HG03159 (cell line): ENCODE measurements at regions not wholly inside any gene's neighbourhood (a gene's known extent, or its start where the extent isn't known, plus 50 kb on each side); places are given as distances from the start of the nearest gene placed in this dataset.
A peak's percentile ranks its signal among the peaks of the same experiment; 100 is the strongest.

Source experiments
- ATAC-seq: cut with Tn5 transposase; IDR thresholded peaks from one replicate; pipeline ENCODE4 v1.9.1; 2021; ENCODE audit warnings: mild to moderate bottlenecking, moderate library complexity; ENCODE audit not compliant: unreplicated experiment

DNA sequence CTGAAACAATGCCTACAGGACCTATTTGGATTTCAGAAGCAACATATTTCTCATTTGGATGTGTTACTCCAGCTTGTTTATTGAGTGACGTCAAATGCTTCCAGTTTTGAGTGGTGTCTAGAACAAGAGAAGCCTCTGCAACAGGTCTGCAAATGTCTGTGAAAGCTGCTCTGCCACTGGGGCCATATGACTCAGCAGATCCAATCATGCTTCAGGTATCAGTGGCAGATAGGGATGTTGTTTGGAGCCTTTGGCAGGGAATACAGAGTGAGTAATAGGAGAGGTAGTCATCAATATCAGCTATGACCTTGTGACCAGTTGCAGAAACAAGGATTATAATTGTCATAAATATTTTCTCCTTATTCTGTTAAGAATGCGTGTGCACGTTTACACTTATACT lies 141.1 kb upstream of the ZXDA start:
- no peak for ATAC-seq

DNA sequence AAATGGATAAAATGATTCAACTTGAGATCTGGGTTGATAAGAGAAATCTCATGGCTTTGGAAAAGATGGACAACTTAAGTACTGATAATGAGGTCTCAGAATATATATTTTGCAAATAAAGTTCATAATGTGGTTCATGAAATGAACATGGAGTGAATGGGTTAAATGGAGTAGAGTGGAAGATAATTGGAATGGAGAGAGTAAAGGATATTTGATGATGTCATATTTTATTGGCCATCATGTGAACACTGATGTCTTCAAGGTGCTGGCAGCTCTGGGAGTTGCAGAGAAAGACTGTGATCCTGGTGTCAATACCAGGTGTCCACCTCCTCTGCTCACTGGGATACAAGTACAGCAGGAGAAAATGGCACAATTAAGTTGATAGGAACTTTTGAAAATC lies 133.9 kb upstream of the ZXDA start:
- no peak for ATAC-seq

DNA sequence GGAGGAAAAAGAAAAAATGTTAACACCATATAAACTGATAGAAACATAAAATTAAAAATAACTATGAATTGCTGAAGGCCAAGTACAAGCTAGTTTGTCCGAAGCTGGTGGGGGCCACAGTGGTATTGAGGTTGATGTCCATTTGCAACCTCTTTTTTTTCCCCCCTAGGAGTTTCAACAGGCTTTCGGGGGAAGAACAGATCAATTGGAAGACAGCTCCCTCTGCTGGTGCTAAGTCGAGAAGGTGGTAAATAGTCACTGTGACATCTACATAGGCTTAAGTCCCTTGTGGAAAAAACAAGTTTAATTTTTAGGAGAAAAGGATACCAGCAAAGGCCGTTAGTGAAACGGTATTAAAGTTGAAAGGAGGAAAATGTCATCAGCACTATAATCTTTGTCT lies 115.7 kb upstream of the ZXDA start:
- peak; percentile 56 for ATAC-seq

DNA sequence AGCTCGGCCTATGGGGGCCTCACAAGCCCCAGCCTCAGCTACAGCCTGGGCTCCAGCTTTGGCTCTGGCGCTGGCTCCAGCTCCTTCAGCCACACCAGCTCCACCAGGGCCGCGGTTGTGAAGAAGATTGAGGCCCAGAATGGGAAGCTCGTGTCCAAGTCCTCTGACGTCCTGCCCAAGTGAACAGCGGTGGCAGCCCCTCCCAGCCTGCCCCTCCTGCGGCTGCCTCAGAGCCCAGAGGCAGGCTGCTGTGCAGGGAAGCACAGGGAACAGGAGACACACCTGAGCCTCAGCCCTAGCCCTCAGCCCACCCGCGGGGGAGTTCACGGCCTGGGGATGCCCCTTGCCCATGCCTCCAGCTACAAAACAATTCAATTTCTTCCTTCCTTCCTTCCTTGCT lies 75.7 kb upstream of the ZXDA start:
- no peak for ATAC-seq

DNA sequence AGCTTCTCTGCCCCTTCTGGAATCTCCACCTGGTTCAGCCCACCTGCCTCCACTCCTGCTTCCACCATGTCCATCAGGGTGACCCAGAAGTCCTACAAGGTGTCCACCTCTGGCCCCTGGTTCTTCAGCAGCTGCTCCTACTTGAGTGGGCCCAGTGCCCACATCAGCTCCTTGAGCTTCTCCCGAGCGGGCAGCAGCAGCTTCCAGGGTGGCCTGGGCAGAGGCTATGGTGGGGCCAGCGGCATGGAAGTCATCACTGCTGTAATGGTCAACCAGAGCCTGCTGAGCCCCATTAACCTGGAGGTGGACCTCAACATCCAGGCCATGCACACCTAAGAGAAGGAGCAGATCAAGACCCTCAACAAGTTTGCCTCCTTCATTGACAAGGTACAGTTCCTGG lies 74.4 kb upstream of the ZXDA start:
- ATAC-seq, result no peak

DNA sequence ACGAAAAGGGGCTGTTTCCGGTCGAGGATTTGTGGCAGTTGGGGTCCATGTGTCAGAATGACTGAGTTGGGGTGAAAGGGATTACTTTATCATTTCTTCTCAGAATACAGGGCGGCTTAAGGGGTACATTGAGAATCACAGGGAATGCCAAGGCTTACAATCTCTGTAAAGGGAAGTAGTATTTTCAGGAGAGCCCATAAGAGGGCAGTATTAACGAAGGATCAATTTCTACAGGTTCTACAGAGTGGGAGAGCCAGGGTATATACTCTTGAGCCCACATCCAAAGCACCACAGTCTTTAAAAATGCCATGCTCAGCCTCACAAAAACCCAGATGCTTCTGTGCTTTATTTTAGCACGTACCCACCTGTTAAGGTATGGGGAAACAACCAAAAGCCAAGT lies 67.7 kb upstream of the ZXDA start:
- no peak for ATAC-seq

DNA sequence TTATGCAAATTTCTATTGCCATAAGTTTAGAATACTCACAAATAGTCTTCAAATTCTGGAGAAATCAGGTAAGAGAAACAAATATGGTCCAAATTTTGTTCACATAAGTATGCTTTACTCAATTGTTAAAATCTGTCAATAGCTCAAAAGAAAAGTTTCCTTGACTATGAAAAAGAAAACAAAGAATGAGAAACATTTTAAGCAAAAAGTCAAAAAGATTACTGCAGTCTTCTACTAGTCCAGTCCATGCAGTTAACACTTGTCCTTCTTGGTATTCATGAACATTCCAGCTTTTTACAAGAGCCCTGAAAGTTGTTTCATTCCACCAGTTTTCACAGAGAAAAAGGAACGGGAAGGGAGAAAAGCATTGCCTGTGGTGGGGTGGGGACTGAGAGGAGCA lies 54.7 kb upstream of the ZXDA start:
- ATAC-seq, result no peak
